GM23338 (cell line): ENCODE measurements at regions not wholly inside any gene's neighbourhood (a gene's known extent, or its start where the extent isn't known, plus 50 kb on each side); places are given as distances from the start of the nearest gene placed in this dataset.

Experiments
- ATAC-seq: fragments of 200-7000 bp; cut with Tn5 transposase; 3 replicates; pipeline ENCODE4 v1.9.1; 2020
- DNase-seq: peaks from one replicate; pipeline ENCODE4 v3.0.0-alpha.2; 2015; ENCODE audit warnings: low spot score
- H2AFZ ChIP-seq: fragments of 200-600 bp; sonication (generic); 2 replicates; pipeline ENCODE4 v1.8.0; 2016; ENCODE audit warnings: antibody characterized with exemption, mild to moderate bottlenecking, moderate library complexity
- H3F3A ChIP-seq: fragments of 200-600 bp; sonication (generic); replicated peaks from 2 replicates; pipeline ENCODE4 v1.8.0; 2017; ENCODE audit warnings: antibody characterized with exemption, mixed run types, low read depth
- H3K27ac ChIP-seq: fragments of 200-600 bp; sonication (generic); 2 replicates; pipeline ENCODE4 v1.6.1; 2016; ENCODE audit warnings: low read depth
- H3K27me3 ChIP-seq: fragments of 200-600 bp; sonication (generic); 2 replicates; pipeline ENCODE4 v1.8.0; 2016; ENCODE audit warnings: mild to moderate bottlenecking, mixed run types, moderate library complexity; ENCODE audit not compliant: insufficient read depth
- H3K36me3 ChIP-seq: fragments of 200-600 bp; sonication (generic); 2 replicates; pipeline ENCODE4 v1.8.0; 2016; ENCODE audit warnings: mild to moderate bottlenecking; ENCODE audit not compliant: insufficient read depth
- H3K4me1 ChIP-seq: fragments of 200-600 bp; sonication (generic); 2 replicates; pipeline ENCODE4 v1.8.0; 2016; ENCODE audit warnings: mild to moderate bottlenecking, moderate library complexity; ENCODE audit not compliant: insufficient read depth
- H3K4me2 ChIP-seq: fragments of 200-600 bp; sonication (generic); 2 replicates; pipeline ENCODE4 v1.7.1; 2017; ENCODE audit warnings: mixed run types
- H3K4me3 ChIP-seq: fragments of 200-600 bp; sonication (generic); 2 replicates; pipeline ENCODE4 v1.6.1; 2016; ENCODE audit warnings: mixed run types
- H3K79me2 ChIP-seq: fragments of 200-600 bp; sonication (generic); replicated peaks from 2 replicates; pipeline ENCODE4 v1.8.0; 2017; ENCODE audit warnings: mild to moderate bottlenecking; ENCODE audit not compliant: insufficient read depth
- H3K9me2 ChIP-seq: fragments of 200-600 bp; sonication (generic); 2 replicates; pipeline ENCODE4 v1.8.0; 2017; ENCODE audit not compliant: insufficient read depth
- H4K20me1 ChIP-seq: fragments of 200-600 bp; sonication (generic); replicated peaks from 2 replicates; pipeline ENCODE4 v1.8.0; 2017; ENCODE audit warnings: mild to moderate bottlenecking; ENCODE audit not compliant: insufficient read depth
- H3K27ac Mint-ChIP-seq: 2 replicates; pipeline ENCODE4 v1.8.0; 2020; ENCODE audit warnings: inconsistent platforms, mild to moderate bottlenecking, moderate library complexity, mixed read lengths
- H3K27me3 Mint-ChIP-seq: 3 replicates; pipeline ENCODE4 v1.8.0; 2022; ENCODE audit warnings: low read depth, mild to moderate bottlenecking, moderate library complexity, mixed read lengths, inconsistent platforms; ENCODE audit not compliant: insufficient read depth, poor library complexity
- H3K36me3 Mint-ChIP-seq: 3 replicates; pipeline ENCODE4 v1.8.0; 2021; ENCODE audit warnings: low read depth, mild to moderate bottlenecking, inconsistent platforms, moderate library complexity, mixed read lengths
- H3K4me1 Mint-ChIP-seq: 3 replicates; pipeline ENCODE4 v1.8.0; 2020; ENCODE audit warnings: mild to moderate bottlenecking, inconsistent platforms, mixed read lengths
- H3K4me3 Mint-ChIP-seq: 3 replicates; pipeline ENCODE4 v1.8.0; 2021; ENCODE audit warnings: moderate library complexity, mild to moderate bottlenecking, inconsistent platforms, mixed read lengths
- H3K9me3 Mint-ChIP-seq: 3 replicates; pipeline ENCODE4 v1.8.0; 2020; ENCODE audit warnings: moderate library complexity, mild to moderate bottlenecking, inconsistent platforms, mixed read lengths
- CREB1 ChIP-seq: fragments of 250-450 bp; sonication (Bioruptor Pico); IDR thresholded peaks from 2 replicates; pipeline ENCODE4 v1.5.0; 2020; ENCODE audit warnings: low read depth, mild to moderate bottlenecking, moderate library complexity
- EZH2 ChIP-seq: fragments of 200-600 bp; sonication (generic); IDR thresholded peaks from one replicate; pipeline ENCODE4 v1.8.0; 2017; ENCODE audit warnings: antibody characterized with exemption, mild to moderate bottlenecking, low read depth; ENCODE audit not compliant: unreplicated experiment
- EZH2phosphoT487 ChIP-seq: fragments of 200-600 bp; sonication (generic); IDR thresholded peaks from one replicate; pipeline ENCODE4 v1.8.1; 2018; ENCODE audit warnings: antibody characterized with exemption; ENCODE audit not compliant: unreplicated experiment
- JUNB ChIP-seq: IDR thresholded peaks from one replicate; pipeline ENCODE4 v1.6.1; 2016; ENCODE audit warnings: antibody characterized with exemption; ENCODE audit not compliant: unreplicated experiment
- NANOG ChIP-seq: IDR thresholded peaks from 2 replicates; pipeline ENCODE4 v1.6.1; 2016; ENCODE audit warnings: antibody characterized with exemption, borderline replicate concordance
- POLR2AphosphoS5 ChIP-seq: IDR thresholded peaks from 2 replicates; pipeline ENCODE4 v1.6.1; 2016; ENCODE audit warnings: antibody characterized with exemption, low read depth
- STAT1 ChIP-seq: IDR thresholded peaks from one replicate; pipeline ENCODE4 v1.6.1; 2016; ENCODE audit warnings: antibody characterized with exemption; ENCODE audit not compliant: unreplicated experiment
- ZNF114 ChIP-seq: fragments of 250-450 bp; sonication (Bioruptor Pico); IDR thresholded peaks from 2 replicates; pipeline ENCODE4 v1.5.0; 2020; ENCODE audit warnings: mild to moderate bottlenecking, moderate library complexity
- ZNF331 ChIP-seq: fragments of 250-450 bp; sonication (Bioruptor Pico); IDR thresholded peaks from 2 replicates; pipeline ENCODE4 v1.5.0; 2020; ENCODE audit warnings: low read depth, mild to moderate bottlenecking, moderate library complexity
- ZNF462 ChIP-seq: fragments of 250-450 bp; sonication (Bioruptor Pico); IDR thresholded peaks from 2 replicates; pipeline ENCODE4 v1.5.0; 2020; ENCODE audit warnings: mild to moderate bottlenecking, moderate library complexity
- TF ChIP-seq, protein P1 (sequence below): IDR thresholded peaks from one replicate; pipeline ENCODE4 v1.6.1; 2018; ENCODE audit warnings: antibody characterized with exemption; ENCODE audit not compliant: unreplicated experiment
- TF ChIP-seq, protein P2 (sequence below): IDR thresholded peaks from 2 replicates; pipeline ENCODE4 v1.6.1; 2016; ENCODE audit warnings: antibody characterized with exemption
- TF ChIP-seq, protein P3 (sequence below), 2 experiments: fragments of 200-600 bp in 1 of 2; sonication (generic) in 1 of 2; conservative IDR thresholded peaks; 2 replicates each; pipeline versions ENCODE4 v1.5.1 to v1.6.1; 2016 to 2017; ENCODE audit warnings: antibody characterized with exemption in 2 of 2, low read depth in 2 of 2, mild to moderate bottlenecking in 2 of 2, moderate library complexity in 1 of 2

DNA sequence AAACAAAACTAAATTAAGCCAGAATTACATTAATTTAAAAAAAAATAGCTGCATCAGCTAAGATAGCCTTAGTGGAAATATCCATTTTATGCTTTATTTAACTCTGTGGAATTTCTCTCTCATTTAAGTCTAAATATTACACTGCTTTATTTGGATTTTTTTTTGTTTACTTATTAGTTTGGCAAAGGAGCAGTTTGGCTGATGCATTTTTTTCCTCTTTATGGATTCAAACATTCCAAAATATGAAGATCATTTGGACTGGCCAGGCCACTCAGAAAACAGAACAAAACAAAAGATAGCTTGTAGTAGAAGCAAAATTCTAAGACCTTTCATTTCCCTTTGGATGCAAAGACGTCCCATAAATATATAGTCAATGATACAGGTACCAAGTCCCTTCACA is 707.3 kb upstream of the UBE2E2 start (continued):
- TF ChIP-seq ZNF114 = no peak

GRCh38 chr3:22496641-22497040 is 706.5 kb upstream of the UBE2E2 start:
- Mint-ChIP-seq H3K27ac (no peak overlapping the region), H3K36me3 (no peaks in the 10 kb centered on the region), H3K9me3 (no peaks in the 10 kb centered on the region), H3K4me3 (no peak overlapping the region), H3K4me1 (peaks cover 8% of the 10 kb centered on the region; the same call in 2 of the 3 replicates), H3K27me3 (peaks cover 19% of the 10 kb centered on the region)
- no peaks in the 10 kb centered on the region for H3K36me3 ChIP-seq
- H3K27me3 ChIP-seq = peaks cover 32% of the 10 kb centered on the region
- H3K9me2 ChIP-seq = no peaks in the 10 kb centered on the region
- ATAC-seq (no peak), DNase-seq (no peak)
- H3K4me3 ChIP-seq = no peak overlapping the region
- H4K20me1 ChIP-seq = no peaks in the 10 kb centered on the region
- H3K27ac ChIP-seq = no peak overlapping the region
- H3K79me2 ChIP-seq = no peaks in the 10 kb centered on the region
- H2AFZ ChIP-seq = no peak overlapping the region
- peaks cover 18% of the 10 kb centered on the region; the same call in 1 of the 2 replicates for H3K4me1 ChIP-seq
- H3F3A ChIP-seq = no peaks in the 10 kb centered on the region
- no peak overlapping the region for H3K4me2 ChIP-seq
- TF ChIP-seq CREB1 (CRISPR knock-in tag) = no peak
- no peak for TF ChIP-seq ZNF331
- TF ChIP-seq, protein P1, sequence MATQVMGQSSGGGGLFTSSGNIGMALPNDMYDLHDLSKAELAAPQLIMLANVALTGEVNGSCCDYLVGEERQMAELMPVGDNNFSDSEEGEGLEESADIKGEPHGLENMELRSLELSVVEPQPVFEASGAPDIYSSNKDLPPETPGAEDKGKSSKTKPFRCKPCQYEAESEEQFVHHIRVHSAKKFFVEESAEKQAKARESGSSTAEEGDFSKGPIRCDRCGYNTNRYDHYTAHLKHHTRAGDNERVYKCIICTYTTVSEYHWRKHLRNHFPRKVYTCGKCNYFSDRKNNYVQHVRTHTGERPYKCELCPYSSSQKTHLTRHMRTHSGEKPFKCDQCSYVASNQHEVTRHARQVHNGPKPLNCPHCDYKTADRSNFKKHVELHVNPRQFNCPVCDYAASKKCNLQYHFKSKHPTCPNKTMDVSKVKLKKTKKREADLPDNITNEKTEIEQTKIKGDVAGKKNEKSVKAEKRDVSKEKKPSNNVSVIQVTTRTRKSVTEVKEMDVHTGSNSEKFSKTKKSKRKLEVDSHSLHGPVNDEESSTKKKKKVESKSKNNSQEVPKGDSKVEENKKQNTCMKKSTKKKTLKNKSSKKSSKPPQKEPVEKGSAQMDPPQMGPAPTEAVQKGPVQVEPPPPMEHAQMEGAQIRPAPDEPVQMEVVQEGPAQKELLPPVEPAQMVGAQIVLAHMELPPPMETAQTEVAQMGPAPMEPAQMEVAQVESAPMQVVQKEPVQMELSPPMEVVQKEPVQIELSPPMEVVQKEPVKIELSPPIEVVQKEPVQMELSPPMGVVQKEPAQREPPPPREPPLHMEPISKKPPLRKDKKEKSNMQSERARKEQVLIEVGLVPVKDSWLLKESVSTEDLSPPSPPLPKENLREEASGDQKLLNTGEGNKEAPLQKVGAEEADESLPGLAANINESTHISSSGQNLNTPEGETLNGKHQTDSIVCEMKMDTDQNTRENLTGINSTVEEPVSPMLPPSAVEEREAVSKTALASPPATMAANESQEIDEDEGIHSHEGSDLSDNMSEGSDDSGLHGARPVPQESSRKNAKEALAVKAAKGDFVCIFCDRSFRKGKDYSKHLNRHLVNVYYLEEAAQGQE = no peak
- TF ChIP-seq JUNB = no peak
- TF ChIP-seq, protein P2, sequence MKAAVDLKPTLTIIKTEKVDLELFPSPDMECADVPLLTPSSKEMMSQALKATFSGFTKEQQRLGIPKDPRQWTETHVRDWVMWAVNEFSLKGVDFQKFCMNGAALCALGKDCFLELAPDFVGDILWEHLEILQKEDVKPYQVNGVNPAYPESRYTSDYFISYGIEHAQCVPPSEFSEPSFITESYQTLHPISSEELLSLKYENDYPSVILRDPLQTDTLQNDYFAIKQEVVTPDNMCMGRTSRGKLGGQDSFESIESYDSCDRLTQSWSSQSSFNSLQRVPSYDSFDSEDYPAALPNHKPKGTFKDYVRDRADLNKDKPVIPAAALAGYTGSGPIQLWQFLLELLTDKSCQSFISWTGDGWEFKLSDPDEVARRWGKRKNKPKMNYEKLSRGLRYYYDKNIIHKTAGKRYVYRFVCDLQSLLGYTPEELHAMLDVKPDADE = no peak
- TF ChIP-seq STAT1 = no peak
- TF ChIP-seq, protein P3, sequence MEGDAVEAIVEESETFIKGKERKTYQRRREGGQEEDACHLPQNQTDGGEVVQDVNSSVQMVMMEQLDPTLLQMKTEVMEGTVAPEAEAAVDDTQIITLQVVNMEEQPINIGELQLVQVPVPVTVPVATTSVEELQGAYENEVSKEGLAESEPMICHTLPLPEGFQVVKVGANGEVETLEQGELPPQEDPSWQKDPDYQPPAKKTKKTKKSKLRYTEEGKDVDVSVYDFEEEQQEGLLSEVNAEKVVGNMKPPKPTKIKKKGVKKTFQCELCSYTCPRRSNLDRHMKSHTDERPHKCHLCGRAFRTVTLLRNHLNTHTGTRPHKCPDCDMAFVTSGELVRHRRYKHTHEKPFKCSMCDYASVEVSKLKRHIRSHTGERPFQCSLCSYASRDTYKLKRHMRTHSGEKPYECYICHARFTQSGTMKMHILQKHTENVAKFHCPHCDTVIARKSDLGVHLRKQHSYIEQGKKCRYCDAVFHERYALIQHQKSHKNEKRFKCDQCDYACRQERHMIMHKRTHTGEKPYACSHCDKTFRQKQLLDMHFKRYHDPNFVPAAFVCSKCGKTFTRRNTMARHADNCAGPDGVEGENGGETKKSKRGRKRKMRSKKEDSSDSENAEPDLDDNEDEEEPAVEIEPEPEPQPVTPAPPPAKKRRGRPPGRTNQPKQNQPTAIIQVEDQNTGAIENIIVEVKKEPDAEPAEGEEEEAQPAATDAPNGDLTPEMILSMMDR (conservative IDR thresholded peaks at IDR 0.05; ENCODE audit: low read depth in 2 of 2) = no peak
- TF ChIP-seq ZNF462 (CRISPR knock-in tag) = no peak
- no peak for TF ChIP-seq ZNF114
- TF ChIP-seq EZH2 = no peak
- TF ChIP-seq EZH2phosphoT487 = no peak
- no peak for TF ChIP-seq NANOG
- TF ChIP-seq POLR2AphosphoS5 = no peak
